Activated CD4-positive, alpha-beta T cell treated with anti-CD3 and anti-CD28 coated beads for 36 hours (primary cell): ENCODE measurements at regions not wholly inside any gene's neighbourhood (a gene's known extent, or its start where the extent isn't known, plus 50 kb on each side); places are given as distances from the start of the nearest gene placed in this dataset.

Source experiments
- ATAC-seq: fragments of 200-7000 bp; cut with Tn5 transposase; one replicate; pipeline ENCODE4 v1.10.0; 2021; ENCODE audit warnings: mild to moderate bottlenecking, moderate library complexity
- CTCF ChIA-PET: fragments of 350-600 bp; sonication (Branson Sonifier 250); formaldehyde crosslinking; loops from one replicate; lab custom pipeline; 2021; ENCODE audit warnings: antibody characterized with exemption; lab: Charles Lee
- POLR2A ChIA-PET: fragments of 350-600 bp; sonication (Branson Sonifier 250); formaldehyde crosslinking; loops from one replicate; lab custom pipeline; 2021; ENCODE audit warnings: antibody characterized with exemption, inconsistent platforms; lab: Charles Lee
- DNase-seq: peaks from one replicate; pipeline ENCODE4 v3.0.0-alpha.2; 2020
- H3K27ac Mint-ChIP-seq: one replicate; pipeline ENCODE4 v1.8.0; 2021; ENCODE audit warnings: mixed read lengths
- H3K27me3 Mint-ChIP-seq: one replicate; pipeline ENCODE4 v1.8.0; 2021; ENCODE audit warnings: mixed read lengths
- H3K36me3 Mint-ChIP-seq: one replicate; pipeline ENCODE4 v1.8.0; 2021; ENCODE audit warnings: low read depth, mixed read lengths
- H3K4me1 Mint-ChIP-seq: one replicate; pipeline ENCODE4 v1.8.0; 2021; ENCODE audit warnings: mixed read lengths
- H3K4me3 Mint-ChIP-seq: one replicate; pipeline ENCODE4 v1.8.0; 2021; ENCODE audit warnings: mild to moderate bottlenecking, moderate library complexity, mixed read lengths
- H3K9me3 Mint-ChIP-seq: one replicate; pipeline ENCODE4 v1.8.0; 2021; ENCODE audit warnings: low read depth, mixed read lengths
- intact Hi-C, 2 experiments: fragments of 100-400 bp; cut with DNase I in 1 of 2; cut with micrococcal nuclease in 1 of 2; formaldehyde crosslinking; loops; one replicate each; pipeline versions ENCODE4 v1.14.2 to v1.15.1; 2022 to 2024; cut with DNase I, micrococcal nuclease

DNA sequence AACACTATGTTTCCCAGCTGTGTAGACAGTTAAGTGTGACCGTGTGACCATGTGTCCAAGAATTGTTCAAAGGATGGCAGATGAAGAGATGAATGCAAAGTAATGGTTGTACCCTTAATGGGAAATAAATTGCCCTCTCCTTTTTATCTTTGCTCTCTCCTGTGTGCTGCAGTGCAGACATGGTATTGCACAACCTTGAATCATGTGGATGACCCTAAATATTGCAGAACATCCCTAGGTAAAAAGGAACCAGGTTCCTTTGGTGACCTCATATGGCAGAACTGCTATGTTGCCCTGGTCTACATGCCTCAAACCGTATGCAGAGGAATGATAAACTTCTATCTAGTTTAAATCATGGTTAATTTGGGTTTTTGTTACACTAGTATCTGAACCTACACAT, 81.7 kb upstream of the CTNND2 start:
- Mint-ChIP-seq H3K27me3 (no peaks in the 10 kb centered on the region), H3K4me1 (no peaks in the 10 kb centered on the region), H3K36me3 (no peaks in the 10 kb centered on the region), H3K4me3 (no peak overlapping the region), H3K27ac (no peak overlapping the region), H3K9me3 (peaks cover 2% of the 10 kb centered on the region)
- DNase-seq (no peak), ATAC-seq (no peak)
- POLR2A ChIA-PET = no interaction called here
- CTCF ChIA-PET = no interaction called here
- intact Hi-C loops = no loop called here

- no peaks in the 10 kb centered on the region for H3K36me3 Mint-ChIP-seq
- POLR2A ChIA-PET = no interaction called here
These were observed 80.0 kb upstream of the CTNND2 start for GRCh38 chr5:11984196-11984595.

DNA sequence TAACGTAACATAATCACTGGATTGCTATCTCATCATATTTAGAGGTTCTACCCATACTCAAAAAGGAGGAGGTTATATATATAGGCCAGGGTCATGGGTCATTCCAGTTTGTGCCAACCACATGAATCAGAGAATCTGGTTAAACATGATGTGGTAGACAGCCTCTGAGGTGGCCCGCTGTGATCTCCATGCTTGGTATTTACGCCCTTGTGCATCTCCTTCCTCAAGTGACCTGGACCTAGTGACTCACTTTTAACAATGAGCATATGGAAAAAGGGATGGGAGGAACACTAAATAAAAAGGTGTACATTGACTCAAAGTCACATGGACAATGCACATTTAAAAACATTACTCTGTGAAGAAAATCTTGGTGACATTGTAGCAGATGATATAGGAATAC, 77.7 kb upstream of the CTNND2 start:
- ChIA-PET CTCF (no interaction called here), POLR2A (no interaction called here)
- DNase-seq (no peak), ATAC-seq (no peak)
- Mint-ChIP-seq H3K4me1 (no peaks in the 10 kb centered on the region), H3K36me3 (no peaks in the 10 kb centered on the region), H3K4me3 (no peak overlapping the region), H3K27ac (no peak overlapping the region), H3K27me3 (no peaks in the 10 kb centered on the region), H3K9me3 (peaks cover 2% of the 10 kb centered on the region)
- intact Hi-C loops = no loop called here

More at GRCh38 chr5:11984196-11984595, 80.0 kb upstream of the CTNND2 start:
- DNase-seq (no peak), ATAC-seq (no peak)
- Mint-ChIP-seq H3K9me3 (peaks cover 2% of the 10 kb centered on the region), H3K4me1 (no peaks in the 10 kb centered on the region), H3K27ac (no peak overlapping the region), H3K27me3 (no peaks in the 10 kb centered on the region), H3K4me3 (no peak overlapping the region)
- intact Hi-C loops = no loop called here
- CTCF ChIA-PET = no interaction called here

DNA sequence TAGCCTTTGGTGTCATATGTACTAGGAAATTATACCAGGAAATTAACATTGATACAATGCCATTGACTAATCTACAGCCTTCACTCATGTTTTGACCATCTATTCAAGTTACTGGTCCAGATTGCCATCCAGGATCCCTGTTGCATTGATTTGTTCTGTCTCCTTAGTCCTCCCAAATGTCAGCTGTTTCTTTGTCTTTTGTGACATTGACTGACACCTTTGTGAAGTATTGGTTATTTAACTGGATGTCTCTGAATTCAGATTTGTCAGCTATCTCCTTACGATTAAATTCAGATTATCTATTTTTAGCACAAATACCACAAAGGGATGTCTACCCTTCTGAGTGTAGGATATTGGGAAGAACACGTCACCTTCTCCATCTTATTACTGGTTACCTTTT, 73.7 kb upstream of the CTNND2 start:
- ChIA-PET POLR2A (no interaction called here), CTCF (no interaction called here)
- H3K4me3 Mint-ChIP-seq = no peak overlapping the region

GRCh38 chr5:11973469-11973868, 69.2 kb upstream of the CTNND2 start:
- Mint-ChIP-seq H3K27ac (no peak overlapping the region), H3K4me3 (no peak overlapping the region), H3K27me3 (no peaks in the 10 kb centered on the region), H3K4me1 (no peaks in the 10 kb centered on the region), H3K9me3 (peaks cover 6% of the 10 kb centered on the region), H3K36me3 (no peaks in the 10 kb centered on the region)
- ChIA-PET CTCF (no interaction called here), POLR2A (no interaction called here)
- DNase-seq (no peak), ATAC-seq (no peak)
- intact Hi-C loops = no loop called here

More for the DNA sequence above, 73.7 kb upstream of the CTNND2 start:
- Mint-ChIP-seq H3K36me3 (no peaks in the 10 kb centered on the region), H3K9me3 (no peaks in the 10 kb centered on the region), H3K27me3 (no peaks in the 10 kb centered on the region), H3K4me1 (no peaks in the 10 kb centered on the region), H3K27ac (no peak overlapping the region)
- DNase-seq (no peak), ATAC-seq (no peak)
- intact Hi-C loops = no loop called here

- CTCF ChIA-PET = no interaction called here
- H3K4me1 Mint-ChIP-seq = no peaks in the 10 kb centered on the region
- no peak for ATAC-seq
These were observed 59.0 kb upstream of the CTNND2 start for GRCh38 chr5:11963227-11963626.

GRCh38 chr5:11962122-11962521, 57.9 kb upstream of the CTNND2 start:
- Mint-ChIP-seq H3K27ac (no peak overlapping the region), H3K27me3 (no peaks in the 10 kb centered on the region), H3K4me3 (no peak overlapping the region), H3K36me3 (no peaks in the 10 kb centered on the region), H3K4me1 (no peaks in the 10 kb centered on the region), H3K9me3 (no peaks in the 10 kb centered on the region)
- intact Hi-C loops = no loop called here
- ATAC-seq = no peak
- DNase-seq = no peak
- ChIA-PET POLR2A (no interaction called here), CTCF (no interaction called here)

More at GRCh38 chr5:11963227-11963626, 59.0 kb upstream of the CTNND2 start:
- peaks cover 2% of the 10 kb centered on the region for H3K9me3 Mint-ChIP-seq
- H3K27me3 Mint-ChIP-seq = no peaks in the 10 kb centered on the region
- no peak overlapping the region for H3K4me3 Mint-ChIP-seq
- intact Hi-C loops = no loop called here
- no peak overlapping the region for H3K27ac Mint-ChIP-seq
- POLR2A ChIA-PET = no interaction called here
- H3K36me3 Mint-ChIP-seq = no peaks in the 10 kb centered on the region
- DNase-seq = no peak

DNA sequence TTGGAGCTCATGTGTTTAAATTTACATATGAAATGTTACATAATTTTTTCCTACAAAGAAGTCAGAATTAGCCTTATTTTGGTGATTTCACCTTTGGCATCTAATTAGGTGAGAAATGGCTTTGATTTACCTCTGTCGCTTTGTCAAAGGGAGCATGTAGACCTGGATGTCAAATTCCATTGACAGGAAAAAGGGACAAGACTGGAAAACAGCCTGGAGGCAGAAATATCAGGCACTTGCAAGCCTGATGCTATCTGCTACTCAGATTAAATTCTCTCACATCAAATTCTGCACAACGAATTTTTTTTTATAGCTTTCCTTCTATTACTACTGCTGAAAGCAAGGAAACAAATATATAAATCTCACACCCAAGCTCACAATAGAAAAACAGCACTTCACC, 54.1 kb upstream of the CTNND2 start:
- POLR2A ChIA-PET = no interaction called here

GRCh38 chr5:11955331-11955730, 51.1 kb upstream of the CTNND2 start:
- no peak overlapping the region for H3K27ac Mint-ChIP-seq
- no peaks in the 10 kb centered on the region for H3K36me3 Mint-ChIP-seq
- POLR2A ChIA-PET = no interaction called here
- no peaks in the 10 kb centered on the region for H3K9me3 Mint-ChIP-seq
- DNase-seq (no peak), ATAC-seq (no peak)
- intact Hi-C loops = no loop called here
- H3K4me3 Mint-ChIP-seq = no peak overlapping the region
- H3K27me3 Mint-ChIP-seq = no peaks in the 10 kb centered on the region
- H3K4me1 Mint-ChIP-seq = no peaks in the 10 kb centered on the region
- CTCF ChIA-PET = no interaction called here

More for the DNA sequence above, 54.1 kb upstream of the CTNND2 start:
- Mint-ChIP-seq H3K27ac (no peak overlapping the region), H3K9me3 (no peaks in the 10 kb centered on the region), H3K4me1 (no peaks in the 10 kb centered on the region), H3K27me3 (no peaks in the 10 kb centered on the region), H3K4me3 (no peak overlapping the region), H3K36me3 (no peaks in the 10 kb centered on the region)
- intact Hi-C loops = no loop called here
- CTCF ChIA-PET = interaction anchor here (0.6 kb wide), 1 partner anchor 1749 kb away, joined by 3 read pairs; no protein-coding TSS in a partner anchor
- DNase-seq = no peak
- no peak for ATAC-seq
